HUES48 (cell line): ENCODE measurements at regions not wholly inside any gene's neighbourhood (a gene's known extent, or its start where the extent isn't known, plus 50 kb on each side); places are given as distances from the start of the nearest gene placed in this dataset.

ENCODE experiments used
- H3K27ac ChIP-seq: one replicate; pipeline ENCODE4 v1.7.0; 2013; ENCODE audit warnings: low read depth, low read length, inconsistent platforms
- H3K27me3 ChIP-seq: 2 replicates; pipeline ENCODE4 v1.6.1; 2013; ENCODE audit warnings: mild to moderate bottlenecking, low read length; ENCODE audit not compliant: control insufficient read depth, insufficient read depth
- H3K36me3 ChIP-seq: 2 replicates; pipeline ENCODE4 v1.6.1; 2013; ENCODE audit warnings: low read length; ENCODE audit not compliant: control insufficient read depth, insufficient read depth
- H3K4me1 ChIP-seq: 2 replicates; pipeline ENCODE4 v1.6.1; 2013; ENCODE audit warnings: mild to moderate bottlenecking, low read length; ENCODE audit not compliant: control insufficient read depth, insufficient read depth
- H3K4me3 ChIP-seq: 2 replicates; pipeline ENCODE4 v1.5.1; 2013; ENCODE audit warnings: mild to moderate bottlenecking, low read depth, low read length
- H3K9ac ChIP-seq: 2 replicates; pipeline ENCODE4 v1.6.1; 2013; ENCODE audit warnings: mild to moderate bottlenecking, low read depth, low read length, moderate library complexity
- H3K9me3 ChIP-seq: 2 replicates; pipeline ENCODE4 v1.6.1; 2013; ENCODE audit warnings: low read length; ENCODE audit not compliant: control insufficient read depth, insufficient read depth

DNA sequence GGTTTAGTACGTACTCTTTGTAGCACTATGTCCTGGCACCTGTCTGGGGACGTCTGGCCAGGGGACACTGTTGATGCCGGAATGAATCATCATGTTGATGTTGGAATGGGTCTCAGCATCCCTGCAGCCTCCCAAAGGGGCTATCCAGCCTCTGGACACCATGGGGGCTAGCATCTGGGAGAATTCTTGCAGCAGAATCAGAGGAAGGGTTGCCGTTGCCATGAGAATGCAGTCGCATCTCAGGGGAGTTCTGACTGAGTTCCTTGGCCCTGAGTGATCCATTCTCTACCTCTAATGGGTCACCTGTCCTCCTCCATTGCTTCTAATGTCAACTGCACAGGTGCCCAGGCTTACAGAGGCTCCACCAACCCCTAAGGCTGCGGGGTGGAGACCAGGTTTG, 129.1 kb downstream of the UQCRFS1 start:
- H3K9me3 ChIP-seq = no peaks in the 10 kb centered on the region
- H3K27ac ChIP-seq = no peak overlapping the region
- H3K4me1 ChIP-seq = peaks cover 24% of the 10 kb centered on the region
- no peak overlapping the region for H3K9ac ChIP-seq
- no peaks in the 10 kb centered on the region for H3K36me3 ChIP-seq
- H3K27me3 ChIP-seq = no peaks in the 10 kb centered on the region
- H3K4me3 ChIP-seq = no peak overlapping the region

DNA sequence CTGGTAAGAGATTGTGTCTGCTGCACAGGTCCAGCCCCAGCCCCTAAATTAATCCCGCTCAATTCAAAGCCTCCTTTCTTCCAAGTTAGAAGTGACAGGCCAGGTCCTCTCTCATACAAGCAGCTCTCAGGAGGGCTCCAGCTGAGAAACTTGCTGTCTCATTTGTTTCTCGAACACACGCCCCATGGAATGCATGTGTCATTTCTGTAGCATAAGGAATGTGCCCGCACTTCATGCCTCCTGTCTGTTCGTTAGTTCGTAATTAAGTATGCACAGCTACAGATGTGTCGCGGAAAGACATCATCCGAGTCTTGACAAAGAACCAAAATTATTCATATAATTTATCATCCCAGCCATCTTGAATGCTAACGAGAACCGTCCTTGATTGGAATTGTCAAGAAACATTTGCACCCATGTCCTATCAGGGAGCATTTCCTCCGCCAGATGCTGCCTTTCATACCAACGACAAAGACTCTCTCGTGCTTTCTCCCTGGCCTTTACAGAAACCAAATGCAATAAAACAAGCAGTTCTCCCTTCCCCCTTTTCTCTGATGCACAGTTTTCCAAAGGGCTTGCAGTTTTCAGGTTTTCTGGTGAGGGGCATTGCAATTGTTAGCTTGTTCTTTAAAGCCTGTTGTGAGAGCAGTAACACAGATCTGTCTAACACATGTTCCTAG, 133.5 kb downstream of the UQCRFS1 start:
- H3K4me1 ChIP-seq = peaks cover 27% of the 10 kb centered on the region
- H3K9me3 ChIP-seq = no peaks in the 10 kb centered on the region
- no peaks in the 10 kb centered on the region for H3K36me3 ChIP-seq
- no peak overlapping the region for H3K4me3 ChIP-seq
- H3K9ac ChIP-seq = no peak overlapping the region
- H3K27me3 ChIP-seq = no peaks in the 10 kb centered on the region
- no peak overlapping the region for H3K27ac ChIP-seq

DNA sequence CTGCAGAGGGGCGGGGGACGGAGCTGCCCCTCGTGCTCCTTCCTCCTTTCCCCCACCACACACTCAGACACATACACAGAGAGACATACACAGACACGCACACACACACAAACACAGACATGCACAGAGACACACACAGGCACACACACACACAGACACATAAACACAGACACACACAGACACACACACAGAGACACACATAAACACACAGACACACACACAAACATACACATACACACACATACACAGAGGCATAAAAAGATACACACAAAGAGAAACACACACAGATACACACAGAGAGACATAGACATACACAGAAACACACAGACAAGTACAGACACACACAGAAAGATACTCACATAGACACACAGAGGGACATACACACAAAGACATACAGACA, 136.0 kb downstream of the UQCRFS1 start:
- Histone ChIP-seq H3K9ac (no peak overlapping the region), H3K27me3 (no peaks in the 10 kb centered on the region), H3K4me1 (peaks cover 16% of the 10 kb centered on the region), H3K9me3 (no peaks in the 10 kb centered on the region), H3K4me3 (no peak overlapping the region), H3K27ac (no peak overlapping the region), H3K36me3 (no peaks in the 10 kb centered on the region)

DNA sequence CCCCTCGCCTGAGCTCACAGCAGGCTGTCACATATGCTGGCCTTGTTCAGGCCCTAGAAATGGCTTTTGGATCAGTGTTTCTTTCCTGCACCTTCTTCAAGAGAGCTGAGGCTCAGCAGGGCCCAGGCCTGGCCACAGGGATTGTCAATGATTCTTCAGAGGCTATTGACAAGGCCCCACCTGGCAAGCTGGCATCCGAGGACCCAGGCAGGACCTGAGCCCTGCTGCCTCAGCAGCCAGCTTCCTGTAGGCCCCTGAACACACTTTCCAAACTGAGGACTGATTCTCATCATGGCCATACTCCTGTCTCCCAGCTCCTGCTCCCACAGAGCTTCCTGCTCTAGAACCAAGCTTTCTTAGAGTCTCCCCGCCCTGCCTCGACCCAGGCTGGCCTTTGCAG, 136.8 kb downstream of the UQCRFS1 start:
- H3K4me3 ChIP-seq = no peak overlapping the region
- H3K27ac ChIP-seq = no peak overlapping the region
- no peaks in the 10 kb centered on the region for H3K36me3 ChIP-seq
- H3K9me3 ChIP-seq = no peaks in the 10 kb centered on the region
- no peaks in the 10 kb centered on the region for H3K27me3 ChIP-seq
- H3K9ac ChIP-seq = no peak overlapping the region
- H3K4me1 ChIP-seq = peaks cover 15% of the 10 kb centered on the region

DNA sequence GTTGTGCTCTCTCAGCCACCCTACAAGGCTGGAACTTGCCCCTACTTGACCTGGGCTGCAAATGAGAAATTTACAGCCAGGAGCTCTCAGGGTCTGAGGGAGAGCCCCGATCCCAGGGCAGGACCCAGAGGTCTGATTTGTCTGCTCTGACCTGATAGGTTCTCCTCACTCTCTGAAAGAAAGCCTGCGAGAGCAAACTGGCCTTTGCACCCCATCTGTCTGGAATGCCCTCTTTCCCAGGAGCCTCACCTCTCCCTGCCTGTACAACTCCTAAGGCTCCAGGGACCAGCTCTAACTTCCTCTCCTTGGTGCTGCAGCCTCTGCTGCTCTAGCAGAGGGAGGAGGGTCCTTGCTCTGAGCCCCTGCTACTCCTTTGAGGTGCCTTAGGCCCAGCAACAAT, 137.8 kb downstream of the UQCRFS1 start:
- H3K4me3 ChIP-seq = no peak overlapping the region
- H3K36me3 ChIP-seq = no peaks in the 10 kb centered on the region
- H3K9ac ChIP-seq = no peak overlapping the region
- H3K4me1 ChIP-seq = peaks cover 15% of the 10 kb centered on the region
- H3K27ac ChIP-seq = no peak overlapping the region
- no peaks in the 10 kb centered on the region for H3K9me3 ChIP-seq
- no peaks in the 10 kb centered on the region for H3K27me3 ChIP-seq

DNA sequence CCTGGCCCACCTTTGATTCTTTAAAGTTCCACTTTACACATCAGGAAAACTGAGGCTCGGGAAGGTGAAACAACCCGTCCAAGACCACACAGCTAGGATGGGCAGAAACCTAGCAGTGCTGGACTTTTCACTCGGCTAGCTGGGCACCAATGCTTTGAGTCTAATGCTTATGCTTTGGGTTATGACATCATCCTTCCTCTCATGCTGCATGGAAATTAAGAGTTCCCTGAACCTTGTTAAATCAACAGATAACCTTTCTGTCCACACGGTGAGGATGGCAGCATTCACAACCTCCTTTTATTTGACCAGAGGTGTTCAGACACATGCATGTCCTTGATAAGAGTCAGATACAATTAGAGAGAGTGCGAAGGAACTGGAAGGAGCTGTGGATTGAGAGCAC, 138.4 kb downstream of the UQCRFS1 start:
- Histone ChIP-seq H3K27me3 (no peaks in the 10 kb centered on the region), H3K9me3 (no peaks in the 10 kb centered on the region), H3K4me1 (peaks cover 11% of the 10 kb centered on the region), H3K27ac (no peak overlapping the region), H3K36me3 (no peaks in the 10 kb centered on the region), H3K9ac (no peak overlapping the region), H3K4me3 (no peak overlapping the region)

DNA sequence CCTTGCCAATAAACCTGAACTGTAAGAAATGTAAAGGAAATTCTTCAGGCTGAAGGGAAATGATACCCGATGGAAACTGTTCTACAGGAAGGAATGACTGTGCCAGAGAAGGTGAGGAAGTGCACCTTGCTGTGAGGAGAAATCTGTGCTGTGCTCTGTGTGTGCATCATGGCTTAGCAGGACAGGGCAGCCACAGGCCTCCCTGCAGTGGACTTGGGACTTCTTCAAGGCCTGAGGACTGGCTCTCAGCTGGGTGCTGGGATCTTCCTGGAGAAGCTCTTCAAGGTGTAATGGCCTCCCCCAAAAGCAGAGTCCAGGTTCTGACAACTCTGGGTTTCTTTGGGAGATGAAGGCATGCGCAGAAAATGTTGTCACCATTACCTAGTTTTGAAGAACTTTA, 145.1 kb downstream of the UQCRFS1 start:
- Histone ChIP-seq H3K9me3 (no peaks in the 10 kb centered on the region), H3K36me3 (no peaks in the 10 kb centered on the region), H3K9ac (no peak overlapping the region), H3K27me3 (peaks cover 5% of the 10 kb centered on the region), H3K4me3 (no peak overlapping the region), H3K4me1 (peaks cover 5% of the 10 kb centered on the region), H3K27ac (no peak overlapping the region)

DNA sequence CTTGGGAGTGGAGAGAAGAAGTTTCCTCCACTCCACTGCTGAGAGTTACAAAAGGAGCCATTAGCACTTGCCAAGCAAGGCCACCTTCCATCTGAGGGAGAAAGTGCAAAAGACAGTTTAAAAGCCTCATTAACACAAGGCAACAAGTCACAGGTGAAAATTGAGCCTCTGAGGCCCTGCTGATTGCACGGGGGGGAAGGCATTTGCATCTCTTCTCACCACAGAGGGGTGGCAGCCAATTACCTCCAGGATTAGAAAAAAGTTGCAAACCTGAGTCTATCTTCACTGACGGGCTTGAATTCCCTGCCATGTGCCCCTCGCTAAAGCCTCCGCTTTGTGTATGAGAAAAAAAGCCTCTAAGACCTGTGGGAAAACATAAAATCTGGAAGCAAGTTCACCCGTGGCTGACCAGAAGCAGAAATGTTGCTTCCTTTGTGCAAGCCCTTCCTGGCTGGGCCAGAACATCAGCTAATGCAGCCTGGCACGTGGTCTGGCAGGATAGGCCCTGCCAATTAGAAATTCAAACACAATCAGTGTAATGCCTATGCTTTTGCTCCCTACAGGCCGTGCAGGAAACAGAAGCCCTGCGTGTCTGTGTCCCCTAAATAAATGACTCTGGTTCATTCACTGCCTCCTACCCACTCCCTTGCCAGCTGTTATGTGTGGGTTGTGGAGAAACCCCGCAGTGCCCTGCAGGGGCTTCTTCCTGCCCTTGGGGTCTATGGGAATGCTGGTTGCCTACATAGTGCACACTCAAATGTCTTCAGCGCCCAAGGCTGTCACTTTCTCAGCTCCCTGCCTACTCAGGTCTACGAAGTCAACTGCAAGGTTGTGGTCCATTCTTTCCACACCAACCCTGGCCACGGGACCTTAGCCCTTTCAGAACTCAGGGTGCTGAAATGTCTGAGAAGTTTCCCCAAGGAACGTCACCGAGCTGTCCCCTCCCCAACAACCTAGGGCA, 150.2 kb downstream of the UQCRFS1 start:
- Histone ChIP-seq H3K27ac (peak overlapping the region; percentile 54), H3K4me3 (no peak overlapping the region), H3K27me3 (peaks cover 7% of the 10 kb centered on the region), H3K9me3 (no peaks in the 10 kb centered on the region), H3K4me1 (peaks cover 14% of the 10 kb centered on the region), H3K36me3 (no peaks in the 10 kb centered on the region), H3K9ac (no peak overlapping the region)

DNA sequence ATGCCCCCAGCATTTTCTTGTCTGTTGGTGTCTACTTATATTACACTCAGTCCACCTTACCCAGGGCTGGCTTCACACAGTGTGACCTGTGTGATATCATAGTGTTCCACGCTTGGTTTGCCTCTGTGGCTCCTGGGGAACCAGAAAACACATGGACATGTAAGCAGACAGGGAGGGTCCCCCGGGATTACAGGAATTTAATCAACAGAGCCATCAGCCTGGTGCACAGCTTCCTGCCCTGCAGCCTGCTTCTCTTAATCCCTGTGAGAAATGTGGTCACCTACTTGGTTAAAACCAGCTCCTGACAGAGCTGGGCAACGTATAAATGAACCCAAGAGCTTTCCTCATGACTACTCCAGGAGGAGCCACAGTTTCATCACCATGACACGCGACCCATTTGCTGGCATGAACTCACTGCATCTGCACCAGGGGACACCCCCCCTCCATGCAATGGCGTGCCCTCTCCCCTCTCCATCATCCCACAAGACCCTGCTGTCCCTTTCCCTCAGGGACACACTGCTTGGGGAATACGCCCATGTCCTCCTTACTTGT, 152.1 kb downstream of the UQCRFS1 start:
- H3K27ac ChIP-seq = no peak overlapping the region
- no peak overlapping the region for H3K4me3 ChIP-seq
- H3K9me3 ChIP-seq = no peaks in the 10 kb centered on the region
- H3K9ac ChIP-seq = no peak overlapping the region
- H3K36me3 ChIP-seq = no peaks in the 10 kb centered on the region
- peaks cover 14% of the 10 kb centered on the region for H3K4me1 ChIP-seq
- H3K27me3 ChIP-seq = peaks cover 7% of the 10 kb centered on the region

DNA sequence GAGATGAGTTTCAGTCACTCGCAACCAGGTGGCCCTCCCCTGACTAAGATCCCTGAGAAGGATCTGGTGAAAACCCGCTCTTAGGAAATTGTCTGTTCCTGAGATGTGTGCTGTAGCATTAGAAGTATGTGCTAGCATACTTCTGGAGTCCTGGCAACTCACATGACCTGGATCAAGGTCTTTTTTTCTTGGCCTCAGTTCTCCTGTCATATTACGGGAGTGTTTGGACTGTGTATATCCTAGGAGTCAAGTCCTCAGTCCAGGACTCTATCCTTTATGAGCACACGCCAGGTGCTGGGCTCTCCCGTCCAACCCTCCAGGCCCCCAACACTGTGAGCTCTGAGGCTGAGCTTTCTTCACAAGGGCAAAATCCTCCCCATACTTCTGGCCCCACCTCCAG, 156.4 kb downstream of the UQCRFS1 start:
- no peaks in the 10 kb centered on the region for H3K36me3 ChIP-seq
- no peak overlapping the region for H3K27ac ChIP-seq
- no peaks in the 10 kb centered on the region for H3K27me3 ChIP-seq
- no peaks in the 10 kb centered on the region for H3K9me3 ChIP-seq
- no peaks in the 10 kb centered on the region for H3K4me1 ChIP-seq
- H3K4me3 ChIP-seq = no peak overlapping the region
- H3K9ac ChIP-seq = no peak overlapping the region
